Karpas-422 (cell line): ENCODE measurements at regions not wholly inside any gene's neighbourhood (a gene's known extent, or its start where the extent isn't known, plus 50 kb on each side); places are given as distances from the start of the nearest gene placed in this dataset.

ENCODE experiments used
- DNase-seq: peaks from one replicate; pipeline ENCODE4 v3.0.0-alpha.2; 2015
- H2AFZ ChIP-seq: fragments of 200-600 bp; sonication (generic); 2 replicates; pipeline ENCODE4 v1.6.1; 2014; ENCODE audit warnings: antibody characterized with exemption, low read length, mixed read lengths
- H3K27ac ChIP-seq: fragments of 200-600 bp; sonication (generic); 2 replicates; pipeline ENCODE4 v1.5.1; 2014; ENCODE audit warnings: mild to moderate bottlenecking, low read length, moderate library complexity
- H3K27me3 ChIP-seq: fragments of 200-600 bp; sonication (generic); 2 replicates; pipeline ENCODE4 v1.6.1; 2014; ENCODE audit warnings: low read length, mixed read lengths
- H3K36me3 ChIP-seq: fragments of 200-600 bp; sonication (generic); 2 replicates; pipeline ENCODE4 v1.6.1; 2014; ENCODE audit warnings: low read length, mixed read lengths; ENCODE audit not compliant: insufficient read depth
- H3K4me1 ChIP-seq: fragments of 200-600 bp; sonication (generic); 2 replicates; pipeline ENCODE4 v1.6.1; 2014; ENCODE audit warnings: mild to moderate bottlenecking, low read length, mixed read lengths
- H3K4me2 ChIP-seq: fragments of 200-600 bp; sonication (generic); 2 replicates; pipeline ENCODE4 v1.6.1; 2014; ENCODE audit warnings: low read length, low read depth, mild to moderate bottlenecking; ENCODE audit not compliant: poor library complexity, severe bottlenecking
- H3K4me3 ChIP-seq: fragments of 200-600 bp; sonication (generic); 2 replicates; pipeline ENCODE4 v1.5.1; 2014; ENCODE audit warnings: mild to moderate bottlenecking, antibody characterized with exemption, low read length, mixed read lengths
- H3K79me2 ChIP-seq: fragments of 200-600 bp; sonication (generic); 2 replicates; pipeline ENCODE4 v1.6.1; 2014; ENCODE audit warnings: mild to moderate bottlenecking, low read length, mixed read lengths
- H3K9ac ChIP-seq: fragments of 200-600 bp; sonication (generic); 2 replicates; pipeline ENCODE4 v1.6.0; 2014; ENCODE audit warnings: low read length
- H3K9me2 ChIP-seq: fragments of 200-600 bp; sonication (generic), shearing (Covaris generic); replicated peaks from 2 replicates; pipeline ENCODE4 v1.6.0; 2014; ENCODE audit warnings: mild to moderate bottlenecking, low read length, moderate library complexity; ENCODE audit not compliant: insufficient read depth
- H3K9me3 ChIP-seq: fragments of 300-700, 200-600 bp; sonication (generic); 2 replicates; pipeline ENCODE4 v1.6.1; 2014; ENCODE audit warnings: low read length, mixed read lengths
- H4K20me1 ChIP-seq: fragments of 200-600 bp; sonication (generic); 2 replicates; pipeline ENCODE4 v1.6.1; 2014; ENCODE audit warnings: mild to moderate bottlenecking, antibody characterized with exemption, low read length, low read depth; ENCODE audit not compliant: insufficient read depth

DNA sequence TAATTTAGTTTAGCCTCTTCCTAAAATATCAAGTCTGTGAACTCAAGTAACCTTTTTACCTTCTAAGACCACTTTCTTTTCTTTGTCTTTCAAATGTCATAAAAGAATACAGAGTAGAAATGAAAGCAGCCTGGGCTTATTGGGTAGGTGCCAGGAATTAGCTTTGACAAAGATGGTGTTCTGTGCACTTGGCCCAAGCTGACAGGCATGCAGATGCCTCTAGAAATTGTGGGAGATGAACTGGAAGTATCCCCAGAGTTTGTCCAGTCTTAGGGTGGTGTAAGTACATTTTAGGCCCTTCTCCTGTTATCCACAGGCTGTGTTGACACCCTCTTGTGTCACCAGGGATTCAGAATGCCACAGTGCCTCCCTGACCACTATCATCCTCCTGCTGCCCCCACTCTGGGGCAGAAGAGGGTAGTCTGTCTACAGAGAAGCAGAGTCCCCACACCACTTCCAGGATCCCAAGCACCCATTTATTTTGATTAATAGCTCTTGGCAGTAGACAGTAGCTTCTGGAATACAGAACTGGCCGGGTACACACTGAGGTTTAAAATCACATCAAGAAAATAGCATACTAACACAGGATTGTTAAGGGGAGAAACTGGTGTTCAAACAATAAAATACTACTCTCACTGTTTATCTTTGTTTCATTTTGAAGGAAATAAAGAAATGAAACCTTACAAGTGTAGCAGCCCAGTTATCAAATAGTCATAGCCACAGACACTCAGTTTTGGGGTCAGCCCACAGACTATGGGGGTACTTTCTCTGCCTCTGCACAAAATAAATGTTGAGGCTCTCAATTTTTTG, 343.2 kb downstream of the KCNRG start:
- Histone ChIP-seq H3K4me2 (no peak overlapping the region), H3K27ac (no peak overlapping the region), H3K4me3 (no peak overlapping the region), H3K4me1 (peaks cover 51% of the 10 kb centered on the region), H3K9me2 (no peaks in the 10 kb centered on the region), H3K9ac (no peak overlapping the region; the same call in 1 of the 2 replicates), H3K27me3 (no peaks in the 10 kb centered on the region), H4K20me1 (no peaks in the 10 kb centered on the region), H3K79me2 (no peaks in the 10 kb centered on the region), H3K9me3 (no peaks in the 10 kb centered on the region), H2AFZ (peak overlapping the region; percentile 46; the same call in 1 of the 2 replicates), H3K36me3 (no peaks in the 10 kb centered on the region)
- no peak for DNase-seq

DNA sequence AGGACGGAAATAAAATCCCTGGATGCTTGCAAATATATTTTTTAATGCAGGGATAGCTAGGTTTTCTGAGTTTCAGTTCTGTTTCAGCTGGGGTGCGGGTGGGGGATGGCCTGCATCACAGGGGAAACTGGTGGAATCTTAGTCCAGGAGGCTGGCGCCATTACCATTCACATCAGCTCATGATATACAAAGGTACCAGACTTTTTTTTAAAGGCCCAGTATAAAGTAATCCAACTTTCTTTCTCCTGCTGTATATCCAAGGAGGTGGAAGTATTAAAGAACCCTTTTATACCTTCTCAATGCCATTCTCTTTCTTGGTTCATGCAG, 343.8 kb downstream of the KCNRG start:
- no peak overlapping the region for H3K4me3 ChIP-seq
- peak overlapping the region; percentile 46; the same call in 1 of the 2 replicates for H2AFZ ChIP-seq
- no peaks in the 10 kb centered on the region for H3K27me3 ChIP-seq
- no peak overlapping the region for H3K9ac ChIP-seq
- DNase-seq: no peak
- no peaks in the 10 kb centered on the region for H3K36me3 ChIP-seq
- H3K9me3 ChIP-seq: no peaks in the 10 kb centered on the region
- H4K20me1 ChIP-seq: no peaks in the 10 kb centered on the region
- no peaks in the 10 kb centered on the region for H3K79me2 ChIP-seq
- H3K27ac ChIP-seq: no peak overlapping the region
- no peak overlapping the region for H3K4me2 ChIP-seq
- H3K9me2 ChIP-seq: no peaks in the 10 kb centered on the region
- H3K4me1 ChIP-seq: peaks cover 49% of the 10 kb centered on the region

- Histone ChIP-seq H3K27ac (no peak overlapping the region), H3K4me3 (no peak overlapping the region), H3K4me2 (no peak overlapping the region), H2AFZ (no peak overlapping the region), H3K79me2 (no peaks in the 10 kb centered on the region), H3K36me3 (no peaks in the 10 kb centered on the region), H3K4me1 (peaks cover 42% of the 10 kb centered on the region), H3K9me2 (no peaks in the 10 kb centered on the region), H3K9ac (no peak overlapping the region), H4K20me1 (no peaks in the 10 kb centered on the region), H3K27me3 (no peaks in the 10 kb centered on the region), H3K9me3 (no peaks in the 10 kb centered on the region)
- DNase-seq: no peak
Observed at GRCh38 chr13:50359779-50360178, 344.5 kb downstream of the KCNRG start.

DNA sequence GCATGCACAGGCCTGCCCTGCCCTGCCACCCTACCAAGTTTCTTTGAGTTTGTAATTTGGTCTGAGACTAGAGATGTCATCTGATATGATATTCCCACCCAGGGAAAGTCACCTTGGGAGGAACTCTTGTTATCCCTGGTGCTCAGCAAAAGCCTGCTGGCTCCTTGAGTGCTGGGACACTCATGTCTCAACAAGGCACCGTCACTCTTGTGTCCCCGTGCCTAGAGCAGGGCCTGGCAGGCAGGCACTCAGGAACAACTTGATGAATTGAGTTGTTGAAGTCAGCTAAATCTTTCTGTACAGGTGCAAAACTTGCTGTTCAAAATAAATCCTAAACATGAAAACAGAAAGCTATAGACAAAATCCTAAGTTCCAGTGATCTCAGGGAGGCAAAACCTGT, 345.4 kb downstream of the KCNRG start:
- Histone ChIP-seq H3K79me2 (no peaks in the 10 kb centered on the region), H3K9me2 (no peaks in the 10 kb centered on the region), H3K27me3 (no peaks in the 10 kb centered on the region), H3K9ac (no peak overlapping the region), H3K4me1 (peaks cover 42% of the 10 kb centered on the region), H3K27ac (no peak overlapping the region), H3K4me2 (no peak overlapping the region), H2AFZ (no peak overlapping the region), H3K4me3 (no peak overlapping the region), H3K9me3 (no peaks in the 10 kb centered on the region), H3K36me3 (no peaks in the 10 kb centered on the region), H4K20me1 (no peaks in the 10 kb centered on the region)
- no peak for DNase-seq

- Histone ChIP-seq H3K27ac (no peak overlapping the region), H2AFZ (no peak overlapping the region), H3K4me3 (no peak overlapping the region), H3K36me3 (no peaks in the 10 kb centered on the region), H3K9me2 (no peaks in the 10 kb centered on the region), H3K4me1 (peaks cover 44% of the 10 kb centered on the region), H3K4me2 (no peak overlapping the region), H3K9me3 (no peaks in the 10 kb centered on the region), H3K79me2 (no peaks in the 10 kb centered on the region), H3K9ac (no peak overlapping the region), H4K20me1 (no peaks in the 10 kb centered on the region), H3K27me3 (no peaks in the 10 kb centered on the region)
- no peak for DNase-seq
Observed at GRCh38 chr13:50361282-50361681, 346.0 kb downstream of the KCNRG start.

GRCh38 chr13:50365408-50366391, 350.5 kb downstream of the KCNRG start:
- no peak for DNase-seq
- H3K79me2 ChIP-seq: no peaks in the 10 kb centered on the region
- H2AFZ ChIP-seq: peak overlapping the region; percentile 39
- H3K4me2 ChIP-seq: peak overlapping the region; percentile 51
- no peak overlapping the region for H3K27ac ChIP-seq
- H3K9me3 ChIP-seq: no peaks in the 10 kb centered on the region
- no peaks in the 10 kb centered on the region for H3K36me3 ChIP-seq
- H4K20me1 ChIP-seq: no peaks in the 10 kb centered on the region
- H3K4me1 ChIP-seq: peaks cover 43% of the 10 kb centered on the region
- H3K9me2 ChIP-seq: no peaks in the 10 kb centered on the region
- H3K27me3 ChIP-seq: no peaks in the 10 kb centered on the region
- peak overlapping the region; percentile 6 for H3K4me3 ChIP-seq
- H3K9ac ChIP-seq: peak overlapping the region; percentile 26

- H3K36me3 ChIP-seq: no peaks in the 10 kb centered on the region
- no peaks in the 10 kb centered on the region for H4K20me1 ChIP-seq
- no peaks in the 10 kb centered on the region for H3K79me2 ChIP-seq
- no peak overlapping the region for H3K4me3 ChIP-seq
- no peak overlapping the region for H2AFZ ChIP-seq
- H3K9me2 ChIP-seq: no peaks in the 10 kb centered on the region
- no peaks in the 10 kb centered on the region for H3K9me3 ChIP-seq
- no peak for DNase-seq
- peak overlapping the region; percentile 51 for H3K4me2 ChIP-seq
- no peak overlapping the region for H3K27ac ChIP-seq
- no peak overlapping the region; the same call in 1 of the 2 replicates for H3K9ac ChIP-seq
- H3K4me1 ChIP-seq: peaks cover 48% of the 10 kb centered on the region
- H3K27me3 ChIP-seq: no peaks in the 10 kb centered on the region
Observed at GRCh38 chr13:50366488-50367174, 351.4 kb downstream of the KCNRG start.

- no peak overlapping the region for H3K9ac ChIP-seq
- H3K9me3 ChIP-seq: no peaks in the 10 kb centered on the region
- H4K20me1 ChIP-seq: no peaks in the 10 kb centered on the region
- H3K36me3 ChIP-seq: no peaks in the 10 kb centered on the region
- no peak overlapping the region for H3K4me3 ChIP-seq
- H3K4me2 ChIP-seq: peak overlapping the region; percentile 88
- peaks cover 65% of the 10 kb centered on the region for H3K4me1 ChIP-seq
- no peaks in the 10 kb centered on the region for H3K79me2 ChIP-seq
- peak overlapping the region; percentile 93; the same call in 1 of the 2 replicates for H3K27ac ChIP-seq
- H2AFZ ChIP-seq: peak overlapping the region; percentile 29; the same call in 1 of the 2 replicates
- DNase-seq: no peak
- no peaks in the 10 kb centered on the region for H3K27me3 ChIP-seq
- H3K9me2 ChIP-seq: no peaks in the 10 kb centered on the region
Observed at GRCh38 chr13:50369646-50370045, 354.4 kb downstream of the KCNRG start.
